NCI-H510A (cell line): ENCODE measurements at regions not wholly inside any gene's neighbourhood (a gene's known extent, or its start where the extent isn't known, plus 50 kb on each side); places are given as distances from the start of the nearest gene placed in this dataset.

ENCODE experiments used
- DNase-seq: peaks from one replicate; lab custom pipeline; 2025; lab: John Stamatoyannopoulos, UW

GRCh38 chr18:25962919-25963318 lies 127.5 kb downstream of the SS18 start:
- DNase-seq: no peak

DNA sequence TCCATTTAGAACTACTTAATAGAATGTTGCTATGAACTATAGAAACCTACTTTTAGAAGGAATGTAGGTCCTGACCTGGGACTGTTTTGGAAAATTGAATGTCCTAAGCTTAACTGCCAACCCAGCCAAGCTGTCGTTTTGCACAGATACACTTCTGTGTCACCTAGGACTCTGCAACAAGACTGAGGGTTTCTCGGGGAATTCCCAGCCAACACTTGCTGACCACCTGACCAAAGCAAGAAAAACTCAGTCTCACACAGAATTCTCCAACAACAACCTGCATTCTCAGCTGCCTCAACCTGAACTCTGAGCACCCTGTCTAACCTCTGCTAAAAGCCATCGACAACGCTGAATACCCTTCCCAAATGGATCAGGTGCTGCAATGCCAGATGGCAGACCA lies 128.2 kb downstream of the SS18 start:
- DNase-seq: no peak

GRCh38 chr18:25957017-25957416 lies 133.4 kb downstream of the SS18 start:
- no peak for DNase-seq

DNA sequence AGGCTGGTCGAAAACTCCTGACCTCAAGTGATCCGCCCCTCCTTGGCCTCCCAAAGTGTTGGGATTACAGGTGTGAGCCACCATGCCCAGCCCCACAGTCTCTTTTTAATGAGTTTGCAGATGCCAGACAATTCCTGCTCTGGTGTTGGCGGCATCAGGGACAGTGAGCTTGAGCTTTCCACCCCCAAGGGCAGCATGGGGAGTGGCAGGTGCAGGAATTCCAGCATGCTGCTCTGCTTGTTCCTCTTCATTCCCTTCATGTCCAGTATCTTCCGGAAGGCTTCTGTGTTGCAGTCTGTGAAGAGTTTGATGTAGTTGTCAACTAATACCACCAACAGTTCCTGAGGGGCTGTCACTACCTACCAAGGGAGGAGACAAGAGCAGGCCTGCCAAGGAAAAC lies 137.3 kb downstream of the SS18 start:
- DNase-seq: no peak

DNA sequence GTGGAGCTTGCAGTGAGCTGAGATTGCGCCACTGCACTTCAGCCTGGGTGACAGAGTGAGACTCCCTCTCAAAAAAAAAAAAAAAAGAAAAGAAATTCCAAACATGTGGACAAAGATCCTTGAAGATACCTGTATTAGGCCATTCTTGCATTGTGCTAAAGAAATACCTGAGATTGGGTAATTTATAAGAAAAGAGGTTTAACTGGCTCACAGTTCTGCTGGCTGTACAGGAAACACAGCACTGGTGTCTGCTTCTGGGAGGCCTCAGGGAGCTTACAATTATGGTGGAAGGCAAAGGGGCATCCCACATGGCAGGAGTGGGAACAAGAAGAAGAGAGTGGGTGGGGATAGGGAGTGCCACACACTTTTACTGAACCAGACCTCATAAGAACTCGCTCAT lies 140.1 kb downstream of the SS18 start:
- no peak for DNase-seq

- DNase-seq: no peak
These were observed 143.9 kb downstream of the SS18 start for GRCh38 chr18:25946540-25946939.

- no peak for DNase-seq
These were observed 155.1 kb downstream of the SS18 start for GRCh38 chr18:25935356-25935755.

- no peak for DNase-seq
These were observed 159.3 kb downstream of the SS18 start for GRCh38 chr18:25931126-25931525.

GRCh38 chr18:25929787-25930186 lies 160.6 kb downstream of the SS18 start:
- DNase-seq: no peak

GRCh38 chr18:25927830-25928229 lies 162.6 kb downstream of the SS18 start:
- no peak for DNase-seq

DNA sequence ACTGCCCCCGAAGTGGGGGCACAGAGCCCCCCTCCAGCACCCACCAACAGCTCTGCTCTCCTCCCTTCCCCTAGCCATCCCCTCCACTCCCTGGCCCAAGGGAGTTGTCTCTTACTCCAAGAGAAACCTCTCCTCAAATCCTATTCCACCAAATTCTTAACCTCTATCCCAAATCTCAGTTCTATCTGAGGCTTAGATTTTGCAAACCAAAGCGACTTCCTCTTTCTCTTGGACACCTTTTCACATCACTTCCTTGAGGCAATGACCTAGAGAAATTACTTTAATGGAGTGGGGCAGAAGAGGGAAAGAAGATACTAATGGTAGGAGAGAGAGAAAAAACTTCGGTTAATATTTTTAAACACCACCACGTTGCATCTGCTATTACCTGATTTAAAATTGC lies 167.2 kb downstream of the SS18 start:
- no peak for DNase-seq

DNA sequence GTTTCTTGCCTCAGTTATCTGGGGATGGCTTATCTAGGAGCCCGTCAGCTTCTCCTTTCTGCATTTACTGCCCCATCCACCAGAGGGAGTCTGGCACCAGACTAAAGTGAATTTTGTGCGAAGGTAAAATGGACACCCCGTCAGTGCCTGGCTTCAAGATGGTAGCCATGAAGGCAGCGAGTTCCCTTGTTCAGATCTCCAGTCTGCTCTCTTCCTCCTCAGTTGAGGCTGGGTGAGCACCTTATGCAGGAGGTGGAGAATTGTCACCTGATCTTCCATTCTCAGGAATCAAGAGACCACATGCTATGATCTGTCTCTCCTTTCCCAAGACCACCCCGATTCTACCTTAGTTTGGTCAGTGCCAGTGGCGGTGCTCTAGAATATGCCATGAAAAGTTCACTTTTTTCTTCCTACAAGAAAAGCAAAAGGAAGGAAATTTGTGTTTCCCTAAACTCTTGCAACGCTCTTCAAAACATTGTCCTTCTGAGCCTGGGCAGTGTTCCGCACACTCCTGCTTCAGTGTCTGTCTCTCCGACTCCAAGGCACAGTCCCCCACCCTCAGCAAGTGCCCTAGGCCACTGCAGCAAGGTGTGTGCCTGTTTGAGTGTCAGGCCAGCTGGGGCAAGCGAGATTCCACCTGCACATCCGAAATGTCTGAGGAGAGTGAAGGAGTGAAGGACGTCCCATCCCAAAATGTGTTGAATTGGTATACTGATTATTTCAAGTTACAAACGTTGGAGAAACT lies 168.6 kb downstream of the SS18 start:
- no peak for DNase-seq

- no peak for DNase-seq
These were observed 174.5 kb downstream of the SS18 start for GRCh38 chr18:25915907-25916306.

GRCh38 chr18:25898965-25899364 lies 191.4 kb downstream of the SS18 start:
- no peak for DNase-seq

- DNase-seq: no peak
These were observed 193.5 kb downstream of the SS18 start for GRCh38 chr18:25896956-25897355.

DNA sequence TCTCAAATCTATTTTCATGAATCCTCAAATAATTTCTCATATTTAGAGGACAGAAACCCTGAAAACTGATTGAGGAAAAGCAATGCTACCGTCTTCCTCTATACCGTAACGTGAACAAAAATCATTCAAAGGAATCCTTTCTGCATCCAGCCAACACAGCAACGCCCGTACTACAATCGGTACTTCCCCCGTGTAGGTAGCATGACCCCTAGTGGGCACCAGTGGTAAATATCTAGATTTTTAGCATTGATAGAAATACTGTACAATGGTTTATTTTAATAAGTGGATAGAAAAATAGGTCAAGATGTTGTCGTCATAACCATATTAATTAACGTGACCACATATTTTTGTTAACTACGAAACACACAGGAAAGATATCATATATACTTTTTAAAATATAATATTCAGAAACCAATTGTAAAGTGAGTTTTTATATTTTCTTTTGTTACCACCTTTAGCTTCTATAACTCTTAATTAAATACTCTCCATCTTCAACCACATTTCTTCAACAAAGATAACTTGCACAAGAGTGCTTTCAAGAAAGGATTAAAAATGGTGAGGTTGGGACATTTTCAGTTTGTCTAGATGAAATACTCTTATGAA lies 194.1 kb downstream of the SS18 start:
- DNase-seq: peak; percentile 8

DNA sequence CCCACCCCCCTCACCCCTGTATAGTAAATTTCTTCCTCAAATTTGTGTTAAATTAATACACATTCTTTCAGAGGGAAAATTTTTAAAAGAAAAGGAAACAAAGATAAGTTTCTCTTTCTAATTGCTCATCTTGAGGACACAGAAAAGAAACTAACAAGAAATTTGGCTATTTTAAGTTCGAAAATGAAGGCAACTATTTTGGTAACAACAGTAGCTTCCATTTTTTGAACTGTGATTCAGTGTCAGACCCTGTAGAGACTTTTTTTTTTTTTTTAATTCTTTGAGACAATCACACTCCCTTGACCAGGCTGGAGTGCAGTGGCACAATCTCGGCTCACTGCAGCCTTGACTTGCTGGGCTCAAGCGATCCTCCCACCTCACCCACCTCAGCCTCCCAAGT lies 194.9 kb downstream of the SS18 start:
- no peak for DNase-seq

DNA sequence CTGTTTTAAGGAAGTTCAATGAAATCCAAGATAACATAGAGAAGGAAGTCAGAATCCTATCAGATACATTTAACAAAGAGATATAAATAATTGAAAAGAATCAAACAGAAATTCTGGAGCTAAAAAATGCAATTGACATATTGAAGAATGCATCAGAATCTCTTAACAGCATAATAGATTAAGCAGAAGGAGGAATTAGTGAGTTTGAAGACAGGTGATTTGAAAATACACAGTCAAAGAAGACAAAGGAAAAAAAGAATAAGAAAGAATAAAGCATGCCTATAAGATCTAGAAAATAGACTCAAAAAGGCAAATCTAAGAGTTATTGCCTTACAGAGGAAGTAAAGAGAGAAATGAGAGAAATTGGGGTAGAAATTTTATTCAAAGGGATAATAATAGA lies 204.1 kb downstream of the SS18 start:
- DNase-seq: no peak

GRCh38 chr18:25883091-25883490 lies 207.3 kb downstream of the SS18 start:
- DNase-seq: no peak

DNA sequence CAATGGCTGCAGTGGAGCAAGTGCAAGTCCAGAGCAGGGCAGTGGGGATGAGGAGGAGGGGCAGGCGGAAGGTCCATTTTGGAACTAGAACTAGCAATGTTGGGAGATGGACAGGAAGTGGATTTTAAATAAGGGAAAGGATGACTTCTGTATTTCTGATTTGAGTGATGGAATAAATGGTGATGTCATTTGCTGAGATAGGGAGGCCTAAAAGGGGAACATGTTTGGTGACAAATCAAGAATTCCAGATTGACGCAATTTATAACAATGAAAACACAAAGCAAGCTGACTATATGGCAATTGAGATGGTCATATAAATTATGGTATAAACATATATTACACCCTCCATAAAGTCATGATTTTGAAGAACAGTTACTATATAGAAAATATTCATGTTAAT lies 209.3 kb downstream of the SS18 start:
- no peak for DNase-seq

- DNase-seq: no peak
These were observed 210.0 kb downstream of the SS18 start for GRCh38 chr18:25880441-25880840.

DNA sequence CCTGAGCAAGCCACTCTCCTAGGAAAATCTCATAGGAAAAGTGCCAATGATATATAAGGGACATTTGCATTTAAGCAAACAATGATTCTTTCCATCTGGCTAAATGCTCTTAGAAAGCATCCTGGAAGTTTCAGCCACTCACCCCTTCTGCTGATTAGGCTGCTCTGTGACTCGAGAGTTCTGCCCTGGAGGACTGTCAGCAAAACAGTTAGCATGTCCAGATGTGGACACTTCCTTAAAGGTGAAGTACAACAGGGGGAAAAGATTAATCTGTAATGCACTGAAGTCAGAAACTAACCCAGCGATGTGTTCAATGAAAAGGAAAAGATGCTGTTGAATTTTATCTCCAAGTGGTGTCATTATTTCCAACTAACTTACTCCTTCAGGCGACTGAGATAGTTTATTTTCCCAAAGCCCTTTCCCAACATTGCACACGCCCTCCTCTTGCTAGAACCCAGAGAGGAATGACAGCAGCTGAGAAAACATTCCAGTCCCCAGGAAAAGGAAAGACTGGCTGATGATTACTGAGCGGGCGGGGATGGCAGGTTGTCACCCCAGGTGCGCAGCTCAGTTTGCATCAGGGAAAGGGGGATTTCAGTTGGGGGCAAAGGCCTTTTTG lies 214.0 kb downstream of the SS18 start:
- peak; percentile 15 for DNase-seq

GRCh38 chr18:25875551-25876240 lies 214.7 kb downstream of the SS18 start:
- peak; percentile 61 for DNase-seq
